ENCODE measurements at regions not wholly inside any gene's neighbourhood (a gene's known extent, or its start where the extent isn't known, plus 50 kb on each side); places are given as distances from the start of the nearest gene placed in this dataset.

DNA sequence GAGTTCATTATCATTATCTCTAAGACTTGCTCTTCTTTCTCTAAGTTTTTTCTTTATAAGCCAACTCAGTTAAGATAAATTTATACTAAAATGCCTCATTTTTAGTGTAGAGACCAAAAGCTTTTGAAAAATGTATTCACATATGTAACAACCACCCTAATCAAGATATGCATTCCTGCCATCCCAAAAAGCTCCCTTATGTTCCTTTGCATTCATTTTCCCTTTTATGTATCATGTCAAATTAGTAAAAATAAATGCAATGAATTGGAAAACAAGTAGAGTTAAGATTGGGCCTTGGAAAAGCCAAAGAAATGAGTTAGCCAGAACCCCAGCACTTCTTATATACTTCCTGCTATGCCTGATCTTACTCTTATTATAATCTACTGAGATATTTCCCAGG lies 62.2 kb downstream of the NPY2R start (continued):
- TF ChIP-seq ATF6 (CRISPR knock-in tag; IDR thresholded peaks at IDR 0.05) (no peak), NFE2L1 (CRISPR knock-in tag; IDR thresholded peaks at IDR 0.05) (no peak), CBFB (CRISPR knock-in tag; IDR thresholded peaks at IDR 0.05; ENCODE audit: low read depth) (no peak), ZNF232 (CRISPR knock-in tag; IDR thresholded peaks at IDR 0.05) (no peak), ZNF138 (CRISPR knock-in tag; conservative IDR thresholded peaks at IDR 0.05) (no peak), ATF2 (CRISPR knock-in tag; IDR thresholded peaks at IDR 0.05; ENCODE audit: borderline replicate concordance, low read depth) (no peak), USF2 (CRISPR knock-in tag; IDR thresholded peaks at IDR 0.05) (no peak)
- TF ChIP-seq, protein P1, sequence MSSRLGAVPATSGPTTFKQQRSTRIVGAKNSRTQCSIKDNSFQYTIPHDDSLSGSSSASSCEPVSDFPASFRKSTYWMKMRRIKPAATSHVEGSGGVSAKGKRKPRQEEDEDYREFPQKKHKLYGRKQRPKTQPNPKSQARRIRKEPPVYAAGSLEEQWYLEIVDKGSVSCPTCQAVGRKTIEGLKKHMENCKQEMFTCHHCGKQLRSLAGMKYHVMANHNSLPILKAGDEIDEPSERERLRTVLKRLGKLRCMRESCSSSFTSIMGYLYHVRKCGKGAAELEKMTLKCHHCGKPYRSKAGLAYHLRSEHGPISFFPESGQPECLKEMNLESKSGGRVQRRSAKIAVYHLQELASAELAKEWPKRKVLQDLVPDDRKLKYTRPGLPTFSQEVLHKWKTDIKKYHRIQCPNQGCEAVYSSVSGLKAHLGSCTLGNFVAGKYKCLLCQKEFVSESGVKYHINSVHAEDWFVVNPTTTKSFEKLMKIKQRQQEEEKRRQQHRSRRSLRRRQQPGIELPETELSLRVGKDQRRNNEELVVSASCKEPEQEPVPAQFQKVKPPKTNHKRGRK (CRISPR knock-in tag; IDR thresholded peaks at IDR 0.05; ENCODE audit: borderline replicate concordance): no peak

GRCh38 chr4:155271557-155271956 lies 63.1 kb downstream of the NPY2R start:
- Mint-ChIP-seq H3K4me3 (no peak overlapping the region), H3K36me3 (peaks cover 9% of the 10 kb centered on the region), H3K27ac (no peak overlapping the region), H3K4me1 (no peaks in the 10 kb centered on the region), H3K9me3 (peaks cover 33% of the 10 kb centered on the region), H3K27me3 (ENCODE audit: low read depth) (no peaks in the 10 kb centered on the region; the same call in 1 of the 2 replicates)
- ATAC-seq (no peak), DNase-seq (ENCODE audit: low spot score) (no peak)
- ChIA-PET POLR2A (no interaction called here), CTCF (no interaction called here)
- TF ChIP-seq JAZF1 (CRISPR knock-in tag; IDR thresholded peaks at IDR 0.05) (no peak), E2F5 (CRISPR knock-in tag; IDR thresholded peaks at IDR 0.05) (no peak), ZNF396 (CRISPR knock-in tag; IDR thresholded peaks at IDR 0.05; ENCODE audit: borderline replicate concordance) (no peak), TEAD4 (CRISPR knock-in tag; IDR thresholded peaks at IDR 0.05) (no peak), ZNF671 (CRISPR knock-in tag; IDR thresholded peaks at IDR 0.05) (no peak), ETV6 (CRISPR knock-in tag; IDR thresholded peaks at IDR 0.05) (no peak), ZNF263 (CRISPR knock-in tag; IDR thresholded peaks at IDR 0.05; ENCODE audit: low read depth) (no peak), MXD4 (CRISPR knock-in tag; IDR thresholded peaks at IDR 0.05; ENCODE audit: borderline replicate concordance) (no peak), GRHL2 (CRISPR knock-in tag; IDR thresholded peaks at IDR 0.05; ENCODE audit: insufficient replicate concordance, severe bottlenecking) (no peak), E2F4 (CRISPR knock-in tag; IDR thresholded peaks at IDR 0.05; ENCODE audit: borderline replicate concordance, low read depth) (no peak), SMAD4 (CRISPR knock-in tag; IDR thresholded peaks at IDR 0.05) (no peak), NR1H2 (CRISPR knock-in tag; IDR thresholded peaks at IDR 0.05) (no peak), RELA (CRISPR knock-in tag; IDR thresholded peaks at IDR 0.05; ENCODE audit: borderline replicate concordance) (no peak), CBFB (CRISPR knock-in tag; IDR thresholded peaks at IDR 0.05; ENCODE audit: low read depth) (no peak), ZNF121 (CRISPR knock-in tag; IDR thresholded peaks at IDR 0.05) (no peak), SP1 (CRISPR knock-in tag; conservative IDR thresholded peaks at IDR 0.05) (no peak), PREB (CRISPR knock-in tag; IDR thresholded peaks at IDR 0.05; ENCODE audit: borderline replicate concordance) (no peak), SMAD3 (CRISPR knock-in tag; IDR thresholded peaks at IDR 0.05; ENCODE audit: borderline replicate concordance) (no peak)
- TF ChIP-seq, protein P1 (CRISPR knock-in tag; IDR thresholded peaks at IDR 0.05; ENCODE audit: borderline replicate concordance): no peak
- TF ChIP-seq, protein P2, sequence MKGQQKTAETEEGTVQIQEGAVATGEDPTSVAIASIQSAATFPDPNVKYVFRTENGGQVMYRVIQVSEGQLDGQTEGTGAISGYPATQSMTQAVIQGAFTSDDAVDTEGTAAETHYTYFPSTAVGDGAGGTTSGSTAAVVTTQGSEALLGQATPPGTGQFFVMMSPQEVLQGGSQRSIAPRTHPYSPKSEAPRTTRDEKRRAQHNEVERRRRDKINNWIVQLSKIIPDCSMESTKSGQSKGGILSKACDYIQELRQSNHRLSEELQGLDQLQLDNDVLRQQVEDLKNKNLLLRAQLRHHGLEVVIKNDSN (CRISPR knock-in tag; IDR thresholded peaks at IDR 0.05): no peak

All from WTC11 (cell line).